ENCODE measurements at regions not wholly inside any gene's neighbourhood (a gene's known extent, or its start where the extent isn't known, plus 50 kb on each side); places are given as distances from the start of the nearest gene placed in this dataset.

GRCh38 chr18:34120294-34120693 is 104.4 kb downstream of the NOL4 start:
- Histone ChIP-seq H3K9me3 (replicated peaks in 1 of 3) (no peaks in the 10 kb centered on the region), H3K4me3 (no peak overlapping the region), H3K27ac (no peak overlapping the region), H3K36me3 (replicated peaks in 1 of 2) (no peaks in the 10 kb centered on the region), H3K4me1 (replicated peaks in 1 of 2) (no peaks in the 10 kb centered on the region), H3K27me3 (no peaks in the 10 kb centered on the region)
- DNase-seq = no peak
- no peak for TF ChIP-seq POLR2A (IDR thresholded peaks at IDR 0.05)
- TF ChIP-seq, protein P1, sequence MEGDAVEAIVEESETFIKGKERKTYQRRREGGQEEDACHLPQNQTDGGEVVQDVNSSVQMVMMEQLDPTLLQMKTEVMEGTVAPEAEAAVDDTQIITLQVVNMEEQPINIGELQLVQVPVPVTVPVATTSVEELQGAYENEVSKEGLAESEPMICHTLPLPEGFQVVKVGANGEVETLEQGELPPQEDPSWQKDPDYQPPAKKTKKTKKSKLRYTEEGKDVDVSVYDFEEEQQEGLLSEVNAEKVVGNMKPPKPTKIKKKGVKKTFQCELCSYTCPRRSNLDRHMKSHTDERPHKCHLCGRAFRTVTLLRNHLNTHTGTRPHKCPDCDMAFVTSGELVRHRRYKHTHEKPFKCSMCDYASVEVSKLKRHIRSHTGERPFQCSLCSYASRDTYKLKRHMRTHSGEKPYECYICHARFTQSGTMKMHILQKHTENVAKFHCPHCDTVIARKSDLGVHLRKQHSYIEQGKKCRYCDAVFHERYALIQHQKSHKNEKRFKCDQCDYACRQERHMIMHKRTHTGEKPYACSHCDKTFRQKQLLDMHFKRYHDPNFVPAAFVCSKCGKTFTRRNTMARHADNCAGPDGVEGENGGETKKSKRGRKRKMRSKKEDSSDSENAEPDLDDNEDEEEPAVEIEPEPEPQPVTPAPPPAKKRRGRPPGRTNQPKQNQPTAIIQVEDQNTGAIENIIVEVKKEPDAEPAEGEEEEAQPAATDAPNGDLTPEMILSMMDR (IDR thresholded peaks at IDR 0.05) = no peak
- WGBS, 4 donors = 60 to 74% (median 64%) methylated on average over 1 of the region's 1 CpG
- intact Hi-C loops (cut with DNase I) = loop anchor here (5.0 to 10.0 kb wide), 2 partner anchors 202 to 665 kb away; no protein-coding TSS in a partner anchor

- no peaks in the 10 kb centered on the region for H3K36me3 ChIP-seq (replicated peaks in 1 of 2)
- H3K27ac ChIP-seq = no peak overlapping the region
- H3K27me3 ChIP-seq = no peaks in the 10 kb centered on the region
- DNase-seq = no peak
- no peaks in the 10 kb centered on the region for H3K9me3 ChIP-seq (replicated peaks in 1 of 3)
- H3K4me1 ChIP-seq (replicated peaks in 1 of 2) = no peaks in the 10 kb centered on the region
- intact Hi-C loops (cut with DNase I) = no loop called here
- 50 to 77% (median 66%) methylated on average over 2 of the region's 2 CpGs for WGBS, 4 donors
- H3K4me3 ChIP-seq = no peak overlapping the region
- TF ChIP-seq, protein P1 (IDR thresholded peaks at IDR 0.05) = no peak
- TF ChIP-seq POLR2A (IDR thresholded peaks at IDR 0.05) = no peak
Observed at GRCh38 chr18:34117319-34117718, 107.4 kb downstream of the NOL4 start.

DNA sequence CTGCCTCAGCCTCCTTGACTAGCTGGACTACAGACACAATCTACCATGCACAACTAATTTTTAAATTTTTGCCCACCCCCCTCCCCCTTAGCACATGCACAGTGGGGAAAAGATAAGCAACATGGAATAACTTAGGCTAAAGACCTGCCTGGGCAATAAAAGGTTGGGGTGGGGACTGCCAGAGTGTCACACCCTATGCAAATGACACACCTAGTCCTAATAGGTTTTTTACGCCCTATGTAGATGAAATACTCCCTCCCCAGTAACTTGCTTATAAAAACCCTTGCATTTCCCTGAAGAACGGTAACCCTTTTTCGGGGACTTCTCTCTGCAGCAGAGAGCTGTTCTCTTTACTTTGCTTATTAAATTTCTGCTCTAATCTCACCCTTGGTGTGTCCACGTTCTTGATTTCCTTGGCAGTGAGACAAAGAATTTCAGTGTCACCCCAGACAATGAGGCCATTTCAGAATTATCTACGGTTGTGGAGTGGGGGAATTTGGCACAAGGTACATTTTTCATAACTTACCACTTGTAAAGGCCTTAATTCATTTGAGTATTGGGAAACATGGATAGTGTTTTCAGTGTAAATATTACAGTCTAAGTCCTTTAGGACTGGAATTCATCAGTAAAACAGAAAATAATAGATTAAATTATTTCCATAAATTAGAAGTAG is 109.2 kb downstream of the NOL4 start:
- no peak overlapping the region for H3K4me3 ChIP-seq
- H3K36me3 ChIP-seq (replicated peaks in 1 of 2) = no peaks in the 10 kb centered on the region
- H3K27ac ChIP-seq = no peak overlapping the region
- H3K4me1 ChIP-seq (replicated peaks in 1 of 2) = no peaks in the 10 kb centered on the region
- no peak for DNase-seq
- peaks cover 0 to 3% (median 0%) of the 10 kb centered on the region in 3 donors for H3K9me3 ChIP-seq (replicated peaks in 1 of 3)
- TF ChIP-seq POLR2A (IDR thresholded peaks at IDR 0.05) = no peak
- TF ChIP-seq, protein P1 (IDR thresholded peaks at IDR 0.05) = no peak
- intact Hi-C loops (cut with DNase I) = no loop called here
- 60 to 71% (median 67%) methylated on average over 5 of the region's 5 CpGs for WGBS, 4 donors
- H3K27me3 ChIP-seq = no peaks in the 10 kb centered on the region

DNA sequence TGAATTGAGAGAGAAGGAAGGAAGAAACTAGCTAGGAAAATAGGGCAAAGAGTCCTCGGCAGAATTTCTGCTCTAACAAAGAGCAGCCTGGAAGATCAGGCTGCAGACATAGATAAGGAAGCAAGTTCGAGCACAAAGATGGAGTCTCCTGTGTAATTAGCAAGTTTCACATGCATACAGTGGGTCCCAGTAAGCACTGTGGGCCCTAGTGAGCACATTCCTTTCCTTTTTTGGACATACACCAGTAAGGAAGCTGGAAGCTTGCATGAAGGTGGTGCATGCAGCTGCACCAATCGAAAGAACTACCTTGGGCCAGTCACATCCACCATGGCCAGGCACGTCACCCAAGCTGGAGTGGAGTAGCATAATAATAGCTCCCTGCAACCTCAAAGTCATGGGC is 109.7 kb downstream of the NOL4 start:
- no peaks in the 10 kb centered on the region for H3K27me3 ChIP-seq
- no peaks in the 10 kb centered on the region for H3K36me3 ChIP-seq (replicated peaks in 1 of 2)
- no peak for DNase-seq
- no peak overlapping the region for H3K27ac ChIP-seq
- WGBS, 4 donors = 26 to 65% (median 52%) methylated on average over 2 to 4 of the region's 4 CpGs
- H3K9me3 ChIP-seq (replicated peaks in 1 of 3) = peaks cover 0 to 3% (median 0%) of the 10 kb centered on the region in 3 donors
- TF ChIP-seq, protein P1 (IDR thresholded peaks at IDR 0.05) = no peak
- TF ChIP-seq POLR2A (IDR thresholded peaks at IDR 0.05) = no peak
- intact Hi-C loops (cut with DNase I) = no loop called here
- H3K4me1 ChIP-seq (replicated peaks in 1 of 2) = no peaks in the 10 kb centered on the region
- H3K4me3 ChIP-seq = no peak overlapping the region
